ENCODE measurements at regions not wholly inside any gene's neighbourhood (a gene's known extent, or its start where the extent isn't known, plus 50 kb on each side); places are given as distances from the start of the nearest gene placed in this dataset.

- no peak for TF ChIP-seq CTCF (IDR thresholded peaks at IDR 0.05)
Measured at GRCh38 chr5:2890011-2890410, 138.5 kb upstream of the IRX2 start.

GRCh38 chr5:2888520-2889060, 137.1 kb upstream of the IRX2 start:
- H3K9me3 ChIP-seq: no peaks in the 10 kb centered on the region
- no peak for TF ChIP-seq CTCF (IDR thresholded peaks at IDR 0.05)
- no peak overlapping the region for H3K27ac ChIP-seq
- H3K27me3 ChIP-seq (replicated peaks; ENCODE audit: insufficient read depth): no peaks in the 10 kb centered on the region
- H3K4me3 ChIP-seq: no peak overlapping the region
- ATAC-seq (ENCODE audit: insufficient number of reproducible peaks, low FRiP score, low read depth): no peak
- H3K36me3 ChIP-seq: no peaks in the 10 kb centered on the region
- DNase-seq (ENCODE audit: low spot score): no peak
- no peaks in the 10 kb centered on the region for H3K4me1 ChIP-seq (ENCODE audit: control insufficient read depth in 1 of 2, low read depth in 2 of 2)

More at GRCh38 chr5:2890011-2890410, 138.5 kb upstream of the IRX2 start:
- Histone ChIP-seq H3K4me3 (no peak overlapping the region), H3K27me3 (replicated peaks; ENCODE audit: insufficient read depth) (no peaks in the 10 kb centered on the region), H3K4me1 (ENCODE audit: control insufficient read depth in 1 of 2, low read depth in 2 of 2) (no peaks in the 10 kb centered on the region), H3K36me3 (no peaks in the 10 kb centered on the region), H3K27ac (no peak overlapping the region), H3K9me3 (no peaks in the 10 kb centered on the region)
- ATAC-seq (ENCODE audit: insufficient number of reproducible peaks, low FRiP score, low read depth): no peak
- DNase-seq (ENCODE audit: low spot score): no peak

GRCh38 chr5:2887481-2888348, 136.2 kb upstream of the IRX2 start:
- ATAC-seq (ENCODE audit: insufficient number of reproducible peaks, low FRiP score, low read depth) (no peak), DNase-seq (ENCODE audit: low spot score) (no peak)
- H3K27me3 ChIP-seq (replicated peaks; ENCODE audit: insufficient read depth): no peaks in the 10 kb centered on the region
- H3K4me1 ChIP-seq (ENCODE audit: control insufficient read depth in 1 of 2, low read depth in 2 of 2): no peaks in the 10 kb centered on the region
- no peak overlapping the region for H3K27ac ChIP-seq
- no peak for TF ChIP-seq CTCF (IDR thresholded peaks at IDR 0.05)
- H3K36me3 ChIP-seq: no peaks in the 10 kb centered on the region
- H3K9me3 ChIP-seq: no peaks in the 10 kb centered on the region
- no peak overlapping the region for H3K4me3 ChIP-seq

GRCh38 chr5:2886531-2886930, 135.1 kb upstream of the IRX2 start:
- no peaks in the 10 kb centered on the region for H3K36me3 ChIP-seq
- no peak overlapping the region for H3K4me3 ChIP-seq
- no peak for ATAC-seq (ENCODE audit: insufficient number of reproducible peaks, low FRiP score, low read depth)
- no peak for DNase-seq (ENCODE audit: low spot score)
- TF ChIP-seq CTCF (IDR thresholded peaks at IDR 0.05): no peak
- H3K27ac ChIP-seq: no peak overlapping the region
- no peaks in the 10 kb centered on the region for H3K27me3 ChIP-seq (replicated peaks; ENCODE audit: insufficient read depth)
- H3K9me3 ChIP-seq: no peaks in the 10 kb centered on the region
- no peaks in the 10 kb centered on the region for H3K4me1 ChIP-seq (ENCODE audit: control insufficient read depth in 1 of 2, low read depth in 2 of 2)

- no peak overlapping the region for H3K27ac ChIP-seq
- H3K4me1 ChIP-seq (ENCODE audit: control insufficient read depth in 1 of 2, low read depth in 2 of 2): no peaks in the 10 kb centered on the region
- no peak overlapping the region for H3K4me3 ChIP-seq
- TF ChIP-seq CTCF (IDR thresholded peaks at IDR 0.05): no peak
- DNase-seq (ENCODE audit: low spot score) (no peak), ATAC-seq (ENCODE audit: insufficient number of reproducible peaks, low FRiP score, low read depth) (no peak)
- no peaks in the 10 kb centered on the region for H3K27me3 ChIP-seq (replicated peaks; ENCODE audit: insufficient read depth)
- no peaks in the 10 kb centered on the region for H3K36me3 ChIP-seq
- H3K9me3 ChIP-seq: peaks cover 4% of the 10 kb centered on the region
Measured at GRCh38 chr5:2883771-2884170, 132.3 kb upstream of the IRX2 start.
